TTC549 (cell line): ENCODE measurements at regions not wholly inside any gene's neighbourhood (a gene's known extent, or its start where the extent isn't known, plus 50 kb on each side); places are given as distances from the start of the nearest gene placed in this dataset.

Experiments
- FAIRE-seq: peaks from 2 replicates; lab custom pipeline; 2012; peaks lifted over from hg19 to GRCh38; lab: Jason Lieb, UNC

DNA sequence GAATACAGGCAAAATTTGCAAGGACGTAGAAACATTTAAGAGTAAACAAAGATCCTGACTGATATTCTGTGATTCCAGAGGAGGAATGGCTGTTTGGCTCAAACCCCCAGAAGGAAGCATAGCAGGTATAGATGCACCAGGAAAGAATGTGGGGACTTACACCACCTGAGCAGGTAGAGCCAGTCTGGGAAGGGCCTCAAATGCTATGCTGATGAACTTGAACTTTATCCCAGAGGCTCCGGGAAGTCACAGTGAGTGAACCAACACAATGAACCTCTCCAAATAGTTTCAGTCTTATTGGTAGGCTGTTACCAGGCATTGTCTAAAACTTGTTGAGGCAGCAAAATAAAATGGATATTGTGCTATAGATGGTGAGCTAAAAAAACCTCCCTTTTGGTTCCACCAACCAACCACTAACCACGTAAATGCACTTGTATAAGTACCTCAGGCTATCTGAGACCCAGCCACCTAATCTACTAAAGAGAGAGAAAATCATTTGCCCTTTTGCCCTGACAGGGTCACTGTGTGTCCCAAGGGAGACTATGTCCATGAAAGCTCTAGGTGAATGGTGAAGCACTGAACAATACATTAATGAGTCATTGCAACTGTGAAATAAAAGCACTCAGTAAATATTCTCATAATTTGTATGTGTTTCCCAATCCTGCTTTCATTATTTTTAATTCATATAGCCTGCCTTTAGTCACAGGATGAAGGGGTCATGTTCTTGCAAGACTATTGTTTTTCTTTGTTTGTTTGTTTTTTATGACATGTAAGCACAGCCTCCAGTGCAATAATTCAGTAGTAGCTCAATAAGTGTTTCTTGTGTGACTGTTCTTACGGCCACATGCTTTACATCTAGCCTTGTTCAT is 911.6 kb downstream of the EPHA4 start:
- FAIRE-seq: no peak

DNA sequence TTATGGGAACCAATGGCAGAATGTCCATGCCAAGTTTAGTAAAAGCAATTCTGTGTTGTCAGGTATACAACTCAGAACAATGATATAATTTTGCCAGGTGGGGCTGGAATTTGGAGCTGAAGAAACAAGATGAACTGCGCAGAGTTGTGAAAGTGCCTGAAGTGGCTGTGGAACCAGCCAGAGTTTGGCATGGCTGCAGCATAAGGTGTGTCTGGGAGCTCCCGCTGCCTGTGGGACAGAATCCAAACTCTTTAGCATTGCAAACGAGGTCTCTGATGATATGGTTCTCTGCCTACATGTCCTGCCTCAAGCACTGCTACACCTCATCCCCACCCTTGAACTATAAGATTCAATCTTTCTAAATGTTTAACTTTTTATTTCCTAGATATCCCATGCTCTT is 909.7 kb downstream of the EPHA4 start:
- FAIRE-seq: no peak

DNA sequence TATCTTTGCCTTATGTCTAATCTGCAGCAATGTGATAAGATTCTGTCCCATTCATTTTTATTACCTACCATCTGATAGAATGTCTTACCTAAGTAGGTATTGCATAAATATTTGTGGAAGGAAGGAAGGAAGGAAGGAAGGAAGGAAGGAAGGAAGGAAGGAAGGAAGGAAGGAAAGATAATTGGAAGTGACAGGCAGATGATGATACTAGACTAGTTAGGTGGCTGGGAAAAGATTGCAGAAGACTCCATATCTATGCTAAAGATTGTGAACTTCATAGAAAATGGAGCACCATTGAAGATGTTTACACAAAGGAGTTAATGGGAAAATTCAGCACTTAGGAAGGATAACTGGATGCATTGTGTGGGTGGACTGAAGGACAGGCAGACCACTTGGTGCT is 909.0 kb downstream of the EPHA4 start:
- no peak for FAIRE-seq

DNA sequence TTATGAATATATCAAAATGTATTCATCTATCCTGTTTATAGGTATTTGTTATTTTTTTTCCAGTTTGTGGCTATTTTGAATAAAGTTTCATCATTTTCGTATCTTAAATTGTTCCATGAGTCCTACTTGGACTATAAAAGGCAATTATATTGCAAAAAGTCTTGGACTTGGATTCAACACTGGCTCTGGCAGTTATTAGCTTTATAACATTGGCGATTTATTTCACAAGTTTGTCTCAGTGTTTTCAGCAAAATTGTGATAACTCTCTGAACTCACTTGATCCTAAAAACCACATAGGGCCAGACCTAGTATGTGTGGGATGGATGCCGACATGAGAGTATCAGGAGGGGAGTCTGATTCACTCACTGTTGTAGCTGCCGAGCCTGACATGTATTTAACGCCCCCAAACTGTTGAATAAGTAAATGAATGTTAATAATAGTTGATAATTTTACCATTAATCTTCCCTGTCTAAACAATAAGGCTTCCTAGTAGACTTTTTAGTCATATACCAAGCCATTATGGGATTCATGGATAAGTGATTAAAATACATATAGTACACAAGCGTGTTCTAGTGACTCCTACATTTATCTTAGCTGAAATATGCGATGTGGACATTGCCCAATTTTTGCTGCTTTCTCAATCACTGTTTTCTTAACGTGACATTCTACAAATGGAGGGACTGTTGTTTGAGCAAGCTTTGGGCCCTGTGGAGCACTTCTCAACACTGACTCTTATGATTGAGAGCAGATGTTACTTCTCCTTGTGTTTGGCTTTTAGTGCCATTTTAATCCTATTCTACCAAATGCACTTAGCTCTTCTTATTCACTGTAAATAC is 907.6 kb downstream of the EPHA4 start:
- FAIRE-seq: no peak

DNA sequence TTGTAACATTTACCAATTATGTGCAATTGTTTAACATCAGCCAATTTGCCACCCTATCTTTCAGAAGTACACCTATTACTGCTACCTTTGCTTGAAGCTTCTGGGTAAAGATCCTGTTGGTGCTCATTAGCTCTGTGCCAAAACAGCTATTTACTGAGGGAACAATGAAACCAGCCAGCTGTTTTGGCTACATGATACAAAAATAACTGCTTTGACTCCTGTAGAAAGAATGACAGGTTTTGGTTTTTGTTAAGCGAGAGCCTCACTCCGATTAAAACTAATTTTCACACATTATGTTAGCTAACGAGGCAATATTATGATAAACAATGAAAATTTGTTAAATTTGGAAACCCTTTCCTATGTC is 907.0 kb downstream of the EPHA4 start:
- no peak for FAIRE-seq

DNA sequence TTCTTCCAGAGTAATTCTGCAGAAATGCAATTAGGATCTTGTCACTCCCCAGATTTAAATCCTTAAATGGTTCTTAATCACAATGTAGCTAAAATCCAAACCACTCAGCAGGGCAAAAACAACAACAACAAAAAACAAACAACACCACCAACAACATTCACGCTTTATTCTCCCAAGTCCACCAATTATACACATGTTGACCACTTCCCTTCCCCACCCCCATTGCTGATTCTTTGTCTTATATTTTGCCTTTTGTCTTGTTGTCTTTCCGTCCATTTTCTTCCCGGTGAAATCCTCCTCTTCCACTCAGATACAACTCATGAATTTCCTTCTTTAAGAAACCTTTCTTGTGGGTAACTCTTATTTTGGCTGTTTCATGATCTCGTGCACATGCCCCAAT is 902.8 kb downstream of the EPHA4 start:
- FAIRE-seq: no peak

DNA sequence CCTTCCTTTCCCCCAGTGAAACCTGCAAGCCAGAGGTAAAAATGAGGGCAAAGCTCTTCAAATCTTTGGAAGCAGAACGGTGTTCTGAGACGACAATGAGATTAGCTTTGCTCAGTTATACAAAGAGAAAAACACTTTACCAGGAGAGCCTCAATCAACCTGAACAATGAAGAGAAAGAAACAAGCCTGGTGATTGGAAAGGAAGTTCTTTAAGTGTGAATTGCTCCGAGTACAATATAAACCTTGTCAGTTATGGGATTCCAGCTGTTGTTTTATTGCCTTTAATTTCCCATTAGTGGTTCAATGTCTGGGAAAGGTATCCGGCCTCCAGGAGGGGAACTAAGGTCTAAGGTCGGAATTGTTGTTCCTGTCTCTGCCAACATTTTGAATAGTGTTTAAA is 901.6 kb downstream of the EPHA4 start:
- no peak for FAIRE-seq

DNA sequence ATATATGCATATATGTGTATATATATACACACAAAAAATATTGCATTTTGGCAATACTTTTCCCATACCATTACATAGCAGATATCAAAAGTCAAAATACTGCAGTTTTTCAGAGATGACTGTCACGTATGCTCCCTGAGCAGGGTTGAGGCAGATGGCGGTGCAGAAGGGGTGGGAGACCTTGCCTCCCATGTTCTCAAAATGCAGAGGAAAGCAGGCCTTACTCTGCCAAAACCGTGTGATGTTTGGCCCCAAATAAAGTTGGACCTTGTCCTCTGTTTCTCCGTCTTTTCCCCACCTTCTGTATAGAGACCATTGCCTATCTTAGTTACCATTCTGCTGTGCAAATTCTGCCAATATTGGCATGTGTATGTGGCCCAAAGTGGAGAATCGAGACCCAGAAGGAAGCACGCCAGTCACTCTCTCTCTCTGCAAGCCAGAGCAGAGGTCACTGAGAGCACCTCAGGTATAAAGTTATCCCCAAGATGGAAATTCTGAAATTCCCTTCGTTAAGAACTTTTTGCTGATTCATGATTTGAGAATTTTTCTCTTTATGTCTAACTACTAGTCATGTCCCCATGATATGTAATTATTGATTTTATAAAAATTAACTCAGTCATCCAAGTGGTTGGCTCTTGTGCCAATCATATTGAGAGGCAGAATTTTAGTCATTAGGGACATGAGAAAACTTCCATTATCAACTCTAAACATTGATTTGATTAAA is 898.8 kb downstream of the EPHA4 start:
- no peak for FAIRE-seq

DNA sequence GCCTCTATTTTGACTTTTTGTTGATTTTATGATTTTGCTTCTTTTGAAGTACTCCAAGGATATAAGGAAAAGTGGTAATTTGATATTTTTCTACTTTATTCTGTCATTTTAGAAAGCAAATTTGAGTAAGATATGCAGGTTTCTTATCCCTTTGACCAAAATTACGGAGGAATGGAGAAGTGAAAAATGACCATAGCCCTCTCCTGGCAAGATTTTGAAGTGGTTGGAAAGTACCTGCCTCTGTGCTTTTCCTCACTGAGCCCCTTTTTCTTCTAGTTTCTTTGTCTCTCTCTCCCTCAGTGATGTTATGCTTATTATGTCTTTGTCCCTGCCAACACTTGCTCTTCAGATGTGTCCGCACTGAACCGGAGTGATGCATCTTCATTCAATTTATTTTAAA is 898.1 kb downstream of the EPHA4 start:
- no peak for FAIRE-seq

DNA sequence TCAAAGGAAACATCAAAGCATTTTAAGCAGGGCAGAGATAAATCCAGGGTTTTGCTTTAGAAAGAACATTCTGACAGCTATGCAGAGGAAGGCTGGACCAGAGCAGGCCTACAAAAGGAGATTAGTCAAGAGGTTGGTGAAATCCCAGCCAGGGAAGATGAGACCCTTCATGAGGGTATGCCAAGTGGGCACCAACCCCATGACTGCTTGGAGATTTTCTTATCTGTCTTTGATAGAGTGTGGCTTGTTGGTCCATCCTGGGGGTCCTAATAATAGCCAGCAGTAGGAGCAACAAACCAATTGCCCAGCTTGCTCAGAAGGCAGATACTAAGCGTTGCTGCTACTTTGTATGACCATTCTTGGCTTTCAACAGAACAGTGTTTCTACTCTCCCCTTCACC is 895.4 kb downstream of the EPHA4 start:
- no peak for FAIRE-seq

DNA sequence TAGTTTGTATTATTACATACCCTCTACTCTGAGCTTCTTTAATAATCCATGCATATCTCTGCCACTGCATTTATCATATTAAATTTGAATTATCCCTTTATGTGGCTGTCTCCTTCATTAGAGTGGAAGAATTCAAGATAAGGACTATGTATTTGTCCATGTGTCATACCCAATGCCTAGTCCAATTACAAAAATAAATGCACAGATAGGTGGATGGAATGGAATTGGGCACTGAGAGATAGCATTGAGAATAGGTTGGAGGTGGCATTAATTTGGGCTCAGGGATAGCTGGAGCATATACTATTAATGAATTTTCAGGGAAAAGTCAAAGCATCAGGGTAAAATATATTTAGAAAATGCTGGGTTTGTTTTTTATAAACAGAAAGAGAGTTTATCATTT is 893.2 kb downstream of the EPHA4 start:
- FAIRE-seq: no peak

DNA sequence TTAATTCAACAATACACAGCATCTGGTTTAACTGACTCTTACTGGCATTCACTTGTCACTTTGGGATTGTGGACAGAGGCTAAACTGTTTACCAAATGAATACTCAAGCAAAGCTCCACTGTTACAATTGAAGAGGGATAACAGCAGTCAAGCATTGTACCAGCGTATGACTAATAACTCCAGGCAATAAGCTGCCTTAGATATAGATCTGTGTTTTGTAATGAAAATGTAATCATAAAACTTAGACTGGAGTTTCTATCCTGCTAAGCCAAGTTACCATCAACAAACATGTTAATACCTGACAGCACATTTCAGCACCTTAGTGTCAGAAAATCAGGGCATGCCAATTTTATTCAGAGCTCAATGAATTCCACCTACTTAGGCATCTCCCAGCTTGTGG is 889.5 kb downstream of the EPHA4 start:
- FAIRE-seq: no peak

DNA sequence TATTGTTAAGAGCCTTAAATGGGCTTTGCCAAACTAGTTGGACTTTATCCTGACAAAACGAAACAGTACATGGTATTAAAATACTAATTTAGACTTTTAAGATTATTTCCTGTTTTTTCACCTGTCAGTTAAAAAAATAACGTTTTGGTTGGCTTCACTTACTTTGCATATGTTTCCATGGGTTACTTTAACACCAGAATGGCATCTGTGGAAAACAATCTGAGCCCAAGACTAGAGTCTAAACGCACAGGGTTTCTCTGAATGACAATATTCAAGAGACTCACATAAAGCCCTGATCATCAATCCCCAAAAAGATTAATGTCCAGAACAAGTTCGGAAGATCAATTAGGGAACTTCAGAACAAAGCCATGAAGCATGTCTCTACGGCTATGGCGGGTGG is 888.0 kb downstream of the EPHA4 start:
- FAIRE-seq: no peak

DNA sequence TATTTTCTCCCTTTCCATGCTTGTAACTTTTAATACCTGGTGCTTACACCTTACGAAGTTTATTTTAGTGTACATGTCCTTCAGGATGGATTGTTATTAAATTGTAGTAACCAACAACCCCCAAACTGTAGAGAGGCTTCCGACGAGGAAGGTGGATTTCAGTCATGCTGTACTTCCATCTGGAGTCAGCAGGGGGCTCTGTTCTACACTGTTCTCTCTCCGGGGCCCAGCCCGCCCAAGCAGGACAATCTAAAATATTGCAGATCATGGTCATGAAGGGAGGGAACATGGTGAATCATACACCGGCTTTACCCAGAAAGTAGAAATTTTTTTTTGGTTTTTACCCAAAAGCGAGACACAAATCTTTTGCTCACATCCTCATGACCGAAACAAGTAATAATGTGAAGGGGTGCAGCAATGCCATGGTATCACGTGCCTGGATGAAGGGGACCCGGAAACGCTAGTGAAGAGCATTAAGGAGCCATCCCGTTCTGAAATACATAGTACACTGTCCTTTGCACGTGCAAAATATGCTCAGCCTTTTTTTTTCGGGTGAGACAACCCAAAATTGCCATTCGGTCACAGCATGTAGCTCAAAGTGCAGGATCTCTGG is 884.8 kb downstream of the EPHA4 start:
- FAIRE-seq: no peak

DNA sequence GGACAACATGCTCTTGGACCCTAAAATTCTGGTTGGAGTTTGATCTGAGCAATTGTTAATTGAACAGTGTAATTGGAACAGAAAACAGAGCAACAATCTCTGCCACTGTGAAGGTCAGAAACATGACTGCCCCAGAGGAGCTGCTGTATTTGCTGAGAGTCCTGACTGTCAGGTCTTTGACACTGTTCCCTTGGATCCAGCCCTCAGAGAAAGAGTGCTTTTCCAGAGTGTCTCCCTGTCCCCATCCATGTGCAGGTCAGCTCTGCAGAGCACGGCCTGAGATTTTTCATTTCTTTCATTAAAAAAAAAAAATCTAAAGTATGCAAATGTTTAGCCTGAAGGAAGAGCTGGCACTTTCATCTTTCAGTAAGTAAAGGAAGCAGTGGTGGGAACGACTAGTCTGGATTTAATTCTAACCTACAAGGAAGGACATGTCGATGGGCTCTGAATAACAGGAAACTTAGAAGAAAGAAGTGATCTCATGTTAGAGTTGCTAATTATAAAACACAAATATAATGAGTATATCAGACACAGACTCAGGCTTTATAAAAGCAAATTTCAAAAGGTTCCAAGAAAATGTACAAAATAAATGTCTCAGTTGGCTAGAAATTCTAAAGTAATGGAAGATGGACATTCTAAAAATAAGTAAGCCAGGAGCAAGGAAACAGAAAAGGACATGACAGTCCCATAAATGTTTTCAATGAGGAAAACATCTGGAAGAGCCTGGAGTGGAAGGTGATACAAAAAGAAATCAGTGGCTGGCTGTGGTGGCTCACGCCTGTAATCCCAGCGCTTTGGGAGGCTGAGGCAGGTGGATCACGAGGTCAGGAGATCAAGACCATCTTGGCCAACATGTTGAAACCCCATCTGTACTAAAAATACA is 876.5 kb downstream of the EPHA4 start:
- no peak for FAIRE-seq

DNA sequence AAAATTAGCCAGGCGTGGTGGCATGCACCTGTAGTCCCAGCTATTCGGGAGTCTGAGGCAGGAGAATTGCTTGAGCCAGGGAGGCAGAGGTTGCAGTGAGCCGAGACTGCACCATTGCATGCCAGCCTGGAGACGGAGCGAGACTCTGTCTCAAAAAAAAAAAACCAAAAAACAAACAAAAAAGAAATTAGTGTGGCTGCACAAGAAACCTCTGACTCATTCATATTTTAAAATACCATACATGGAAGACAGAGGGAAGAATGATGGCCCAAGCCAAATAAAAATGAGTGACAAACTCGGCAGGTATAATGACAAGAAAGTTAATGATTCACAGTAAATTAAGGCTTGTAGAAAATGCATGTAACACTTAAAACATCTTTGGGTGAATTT is 875.8 kb downstream of the EPHA4 start:
- FAIRE-seq: no peak

DNA sequence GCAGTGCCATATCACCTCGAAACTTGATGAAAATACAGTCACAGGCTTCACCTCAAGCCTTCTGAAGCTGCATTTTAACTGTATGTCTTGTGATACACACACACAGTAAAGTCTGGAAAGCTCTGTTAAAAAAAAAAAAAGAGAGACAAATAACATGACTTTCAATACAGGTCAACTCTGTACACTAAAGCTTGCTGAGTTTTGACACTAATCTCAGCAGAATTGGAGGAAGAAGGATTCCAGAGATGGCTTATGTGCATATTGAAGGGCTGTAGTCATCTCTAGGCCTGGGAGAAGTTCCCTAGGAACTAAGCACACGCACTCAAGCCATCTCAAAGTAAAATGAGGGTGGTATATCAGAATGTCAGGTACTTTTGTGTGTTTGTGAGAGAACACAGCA is 875.1 kb downstream of the EPHA4 start:
- no peak for FAIRE-seq

DNA sequence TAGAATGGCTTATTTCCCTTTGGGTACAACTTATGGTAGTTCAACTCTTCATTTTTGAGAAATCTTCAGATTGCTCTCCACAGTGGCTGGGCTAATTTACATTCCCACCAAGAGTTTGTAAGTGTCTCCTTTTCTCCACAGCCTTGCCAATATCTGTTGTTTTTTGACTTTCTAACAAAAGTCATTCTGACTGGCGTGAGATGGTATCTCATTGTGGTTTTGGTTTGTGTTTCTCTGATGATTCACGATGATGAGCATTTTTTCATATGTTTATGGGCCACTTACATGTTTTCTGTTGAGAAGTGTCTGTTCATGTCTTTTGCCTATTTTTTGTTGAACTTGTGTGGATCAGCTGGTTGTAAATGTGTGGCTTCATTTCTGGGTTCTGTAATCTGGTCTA is 871.0 kb downstream of the EPHA4 start:
- no peak for FAIRE-seq

DNA sequence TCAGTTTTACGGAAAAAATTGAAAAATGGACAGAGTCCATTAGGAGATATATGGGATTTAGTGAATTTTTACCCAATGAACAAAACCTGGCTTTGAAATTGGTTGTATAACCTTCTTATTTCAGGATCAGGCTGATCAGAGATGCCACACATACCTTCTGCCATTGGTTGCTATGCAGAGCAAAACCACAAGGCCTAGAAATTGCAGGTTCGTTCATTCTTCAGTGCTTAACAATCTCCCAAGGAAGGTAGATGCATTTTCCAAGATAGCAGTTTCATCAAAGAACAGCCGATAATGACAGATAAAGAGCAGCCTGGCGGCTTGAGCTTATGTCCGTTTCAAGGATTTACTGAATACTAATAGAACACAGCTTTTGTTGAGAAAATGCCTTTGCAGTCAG is 868.8 kb downstream of the EPHA4 start:
- FAIRE-seq: no peak

DNA sequence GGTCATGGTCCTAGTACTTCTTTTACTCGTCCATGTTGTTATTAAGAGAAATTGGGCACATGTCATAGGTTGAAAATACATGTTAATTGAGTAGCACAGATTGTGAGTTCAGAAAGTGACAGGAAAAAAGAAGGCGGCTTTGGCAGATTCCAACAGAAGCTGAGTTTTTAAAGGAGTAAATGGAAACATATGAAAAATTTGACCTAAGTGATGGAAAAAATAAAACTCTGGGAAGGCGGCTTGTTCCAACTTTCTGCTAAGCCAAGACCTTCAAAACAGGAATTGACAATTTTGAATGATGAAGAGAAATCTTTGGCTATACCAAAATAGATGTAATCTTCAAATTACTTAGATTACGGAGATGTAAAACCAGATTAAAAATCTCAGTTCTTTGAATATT is 868.0 kb downstream of the EPHA4 start:
- no peak for FAIRE-seq

DNA sequence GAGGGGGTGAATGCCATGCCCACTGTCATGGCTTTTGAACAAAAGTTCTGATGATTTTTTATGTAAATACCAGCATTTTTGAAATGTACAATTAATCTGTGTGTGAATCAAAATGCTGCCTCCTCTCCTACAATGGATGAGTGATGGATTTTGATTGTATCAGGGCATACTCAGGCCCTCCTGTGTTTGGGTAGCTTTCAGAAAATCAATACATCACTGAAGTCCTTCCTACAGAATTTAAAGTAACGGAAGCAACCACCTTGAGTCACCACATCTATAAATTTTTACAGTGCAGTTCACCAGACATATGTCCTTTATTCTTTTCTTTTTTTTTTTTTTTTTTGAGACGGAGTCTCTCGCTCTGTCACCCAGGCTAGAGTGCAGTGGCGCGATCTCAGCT is 867.3 kb downstream of the EPHA4 start:
- no peak for FAIRE-seq

DNA sequence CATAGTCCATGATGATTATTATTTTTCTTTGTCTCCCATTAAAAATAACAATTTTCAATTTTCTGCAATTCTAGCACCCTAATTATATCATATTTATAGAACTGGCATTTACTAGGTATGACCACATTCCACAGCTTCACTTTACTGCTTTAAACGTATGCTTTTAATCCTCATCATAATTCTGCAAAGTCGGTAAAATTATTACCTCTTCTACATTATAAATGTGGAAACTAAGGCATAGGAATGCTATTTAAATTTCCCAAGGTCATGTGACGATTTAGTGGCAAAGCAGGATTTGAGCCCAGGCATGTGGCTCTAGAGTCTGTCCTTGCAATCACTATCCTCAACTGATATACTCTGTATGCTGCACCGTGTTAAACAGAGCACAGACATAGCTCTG is 866.4 kb downstream of the EPHA4 start:
- FAIRE-seq: no peak
